K562 (cell line): ENCODE measurements at regions not wholly inside any gene's neighbourhood (a gene's known extent, or its start where the extent isn't known, plus 50 kb on each side); places are given as distances from the start of the nearest gene placed in this dataset.

Experiments used
- BHLHE40 ChIP-seq: IDR thresholded peaks from 2 replicates; pipeline ENCODE4 v1.6.1; 2011; ENCODE audit warnings: low read length, improper control_type of control experiment
- CXXC5 ChIP-seq: fragments of 250-450 bp; sonication (Bioruptor Pico); IDR thresholded peaks from 2 replicates; pipeline ENCODE4 v1.8.0; 2022; ENCODE audit warnings: inconsistent platforms, mild to moderate bottlenecking, moderate library complexity
- HCFC1 ChIP-seq: IDR thresholded peaks from 2 replicates; pipeline ENCODE4 v1.6.1; 2012; ENCODE audit warnings: low read depth, low read length, improper control_type of control experiment
- PTRF ChIP-seq: fragments of 450-650 bp; IDR thresholded peaks from 2 replicates; pipeline ENCODE4 v1.6.1; 2016; ENCODE audit warnings: mild to moderate bottlenecking, missing genetic modification characterization, missing compliant biosample characterization
- SMC3 ChIP-seq: conservative IDR thresholded peaks from 2 replicates; pipeline ENCODE4 v1.6.1; 2011; ENCODE audit warnings: low read depth, low read length, improper control_type of control experiment; ENCODE audit not compliant: insufficient read depth
- ZBTB8A ChIP-seq: fragments of 450-650 bp; IDR thresholded peaks from 2 replicates; pipeline ENCODE4 v1.6.1; 2018; ENCODE audit warnings: mild to moderate bottlenecking, moderate library complexity; ENCODE audit not compliant: partially characterized antibody
- TF ChIP-seq, protein P1 (sequence below), 3 experiments: IDR thresholded peaks in 2 of 3; conservative IDR thresholded peaks in 1 of 3; 2 replicates each; pipeline ENCODE4 v1.5.1; 2011 to 2012; ENCODE audit warnings: low read length in 3 of 3, mild to moderate bottlenecking in 3 of 3, control low read depth in 2 of 3, improper control_type of control experiment in 1 of 3, inconsistent platforms in 1 of 3, low read depth in 1 of 3, mixed read lengths in 1 of 3, moderate library complexity in 1 of 3; ENCODE audit not compliant: insufficient read depth in 2 of 3

DNA sequence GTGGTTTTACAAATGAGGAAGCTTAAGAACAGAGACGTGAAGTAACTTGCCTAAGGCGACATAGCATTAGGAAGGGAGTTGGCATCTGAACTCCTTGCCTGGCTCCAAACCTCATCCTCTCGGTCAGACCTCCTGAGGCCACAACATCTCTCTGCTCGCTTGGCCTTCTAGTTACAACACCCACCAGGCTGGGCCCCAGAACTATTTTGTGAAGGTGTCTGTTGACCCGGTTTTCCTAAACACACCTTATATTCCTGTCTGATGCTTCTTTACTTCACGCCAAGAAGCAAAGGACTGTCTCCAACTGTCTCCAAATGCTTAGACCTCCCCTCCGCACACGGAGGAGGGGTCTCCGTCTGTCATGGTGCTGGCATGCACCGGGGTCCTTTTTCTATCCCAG lies 326.6 kb downstream of the THBS2 start:
- TF ChIP-seq, protein P1, sequence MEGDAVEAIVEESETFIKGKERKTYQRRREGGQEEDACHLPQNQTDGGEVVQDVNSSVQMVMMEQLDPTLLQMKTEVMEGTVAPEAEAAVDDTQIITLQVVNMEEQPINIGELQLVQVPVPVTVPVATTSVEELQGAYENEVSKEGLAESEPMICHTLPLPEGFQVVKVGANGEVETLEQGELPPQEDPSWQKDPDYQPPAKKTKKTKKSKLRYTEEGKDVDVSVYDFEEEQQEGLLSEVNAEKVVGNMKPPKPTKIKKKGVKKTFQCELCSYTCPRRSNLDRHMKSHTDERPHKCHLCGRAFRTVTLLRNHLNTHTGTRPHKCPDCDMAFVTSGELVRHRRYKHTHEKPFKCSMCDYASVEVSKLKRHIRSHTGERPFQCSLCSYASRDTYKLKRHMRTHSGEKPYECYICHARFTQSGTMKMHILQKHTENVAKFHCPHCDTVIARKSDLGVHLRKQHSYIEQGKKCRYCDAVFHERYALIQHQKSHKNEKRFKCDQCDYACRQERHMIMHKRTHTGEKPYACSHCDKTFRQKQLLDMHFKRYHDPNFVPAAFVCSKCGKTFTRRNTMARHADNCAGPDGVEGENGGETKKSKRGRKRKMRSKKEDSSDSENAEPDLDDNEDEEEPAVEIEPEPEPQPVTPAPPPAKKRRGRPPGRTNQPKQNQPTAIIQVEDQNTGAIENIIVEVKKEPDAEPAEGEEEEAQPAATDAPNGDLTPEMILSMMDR (IDR thresholded peaks at IDR 0.05 in 2 of 3, conservative IDR thresholded peaks at IDR 0.05 in 1 of 3; ENCODE audit: insufficient read depth in 2 of 3, low read depth in 1 of 3, low read length in 3 of 3) = no peak
- no peak for TF ChIP-seq HCFC1
- no peak for TF ChIP-seq CXXC5 (CRISPR knock-in tag)
- TF ChIP-seq ZBTB8A = no peak
- TF ChIP-seq SMC3 = no peak
- no peak for TF ChIP-seq BHLHE40
- no peak for TF ChIP-seq PTRF (tag)
